Ishikawa (cell line): ENCODE measurements at regions not wholly inside any gene's neighbourhood (a gene's known extent, or its start where the extent isn't known, plus 50 kb on each side); places are given as distances from the start of the nearest gene placed in this dataset.

Experiments used
- CEBPB ChIP-seq: IDR thresholded peaks from 2 replicates; pipeline ENCODE4 v1.6.1; 2012
- CREB1 ChIP-seq: IDR thresholded peaks from 2 replicates; pipeline ENCODE4 v1.6.1; 2012; ENCODE audit warnings: low read depth
- EGR1 ChIP-seq: IDR thresholded peaks from 2 replicates; pipeline ENCODE4 v1.6.1; 2012
- EP300 ChIP-seq: IDR thresholded peaks from 2 replicates; pipeline ENCODE4 v1.6.1; 2012; ENCODE audit warnings: borderline replicate concordance
- FOXM1 ChIP-seq: IDR thresholded peaks from 2 replicates; pipeline ENCODE4 v1.6.1; 2012; ENCODE audit warnings: low read depth, borderline replicate concordance
- NFIC ChIP-seq: IDR thresholded peaks from 2 replicates; pipeline ENCODE4 v1.6.1; 2012
- RAD21 ChIP-seq: IDR thresholded peaks from 2 replicates; pipeline ENCODE4 v1.6.1; 2012; ENCODE audit warnings: low read depth
- TAF1 ChIP-seq: IDR thresholded peaks from 2 replicates; pipeline ENCODE4 v1.6.1; 2012; ENCODE audit warnings: low read depth, mild to moderate bottlenecking
- TCF12 ChIP-seq: IDR thresholded peaks from 2 replicates; pipeline ENCODE4 v1.6.1; 2012; ENCODE audit warnings: low read depth
- TEAD4 ChIP-seq: IDR thresholded peaks from 2 replicates; pipeline ENCODE4 v1.6.1; 2012
- YY1 ChIP-seq: IDR thresholded peaks from 2 replicates; pipeline ENCODE4 v1.6.1; 2012; ENCODE audit warnings: low read depth
- ZBTB7A ChIP-seq: IDR thresholded peaks from 2 replicates; pipeline ENCODE4 v1.6.1; 2012; ENCODE audit warnings: low read depth
- TF ChIP-seq, protein P1 (sequence below): IDR thresholded peaks from 2 replicates; pipeline ENCODE4 v1.6.1; 2012
- TF ChIP-seq, protein P2 (sequence below): IDR thresholded peaks from 2 replicates; pipeline ENCODE4 v1.6.1; 2012
- TF ChIP-seq, protein P3 (sequence below): IDR thresholded peaks from 2 replicates; pipeline ENCODE4 v1.6.1; 2012; ENCODE audit warnings: low read depth, mild to moderate bottlenecking

DNA sequence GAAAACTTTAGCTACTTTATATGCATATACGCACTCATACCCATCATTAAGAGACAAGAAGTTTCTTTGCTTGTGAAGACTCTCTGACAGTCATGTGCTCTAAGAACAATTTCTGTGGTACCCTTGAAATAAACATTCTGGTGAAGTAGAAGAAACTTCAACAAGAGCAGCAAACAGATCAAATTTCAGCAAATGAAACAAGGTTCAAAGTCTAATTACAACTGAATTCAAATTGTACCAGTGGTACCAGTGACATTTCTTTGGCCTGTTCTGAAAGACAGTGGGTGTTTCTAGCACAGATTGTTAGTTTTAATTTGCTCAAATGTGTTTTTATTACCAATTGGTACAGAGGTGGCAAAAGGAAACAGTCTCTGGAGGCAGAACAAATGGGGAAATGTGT is 391.0 kb downstream of the CHSY3 start:
- TF ChIP-seq, protein P1, sequence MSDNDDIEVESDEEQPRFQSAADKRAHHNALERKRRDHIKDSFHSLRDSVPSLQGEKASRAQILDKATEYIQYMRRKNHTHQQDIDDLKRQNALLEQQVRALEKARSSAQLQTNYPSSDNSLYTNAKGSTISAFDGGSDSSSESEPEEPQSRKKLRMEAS = no peak

DNA sequence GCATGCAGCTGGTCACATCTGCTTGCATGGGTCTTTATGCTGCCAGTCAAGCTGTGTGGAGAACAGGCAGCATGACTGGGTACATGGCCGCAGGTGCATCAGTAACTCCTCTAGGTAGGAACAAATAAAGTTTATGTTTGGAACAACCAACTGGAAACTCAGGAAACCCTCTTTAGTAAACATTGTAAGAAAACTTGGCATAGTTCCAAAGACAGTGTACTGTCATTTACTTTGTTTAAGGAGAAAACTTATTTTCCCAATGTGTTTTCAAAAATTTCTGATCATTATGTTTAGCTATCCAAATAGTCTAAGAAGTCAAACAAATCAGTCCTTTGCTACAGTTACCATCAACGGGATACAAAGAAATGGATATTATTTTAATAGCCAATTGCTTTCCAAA is 386.0 kb downstream of the CHSY3 start:
- TF ChIP-seq RAD21 (no peak), TAF1 (no peak), YY1 (no peak), NFIC (no peak), EP300 (no peak), CREB1 (no peak), CEBPB (no peak), ZBTB7A (no peak), TCF12 (no peak), EGR1 (no peak), FOXM1 (no peak), TEAD4 (no peak)
- TF ChIP-seq, protein P2, sequence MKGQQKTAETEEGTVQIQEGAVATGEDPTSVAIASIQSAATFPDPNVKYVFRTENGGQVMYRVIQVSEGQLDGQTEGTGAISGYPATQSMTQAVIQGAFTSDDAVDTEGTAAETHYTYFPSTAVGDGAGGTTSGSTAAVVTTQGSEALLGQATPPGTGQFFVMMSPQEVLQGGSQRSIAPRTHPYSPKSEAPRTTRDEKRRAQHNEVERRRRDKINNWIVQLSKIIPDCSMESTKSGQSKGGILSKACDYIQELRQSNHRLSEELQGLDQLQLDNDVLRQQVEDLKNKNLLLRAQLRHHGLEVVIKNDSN = no peak
- TF ChIP-seq, protein P3, sequence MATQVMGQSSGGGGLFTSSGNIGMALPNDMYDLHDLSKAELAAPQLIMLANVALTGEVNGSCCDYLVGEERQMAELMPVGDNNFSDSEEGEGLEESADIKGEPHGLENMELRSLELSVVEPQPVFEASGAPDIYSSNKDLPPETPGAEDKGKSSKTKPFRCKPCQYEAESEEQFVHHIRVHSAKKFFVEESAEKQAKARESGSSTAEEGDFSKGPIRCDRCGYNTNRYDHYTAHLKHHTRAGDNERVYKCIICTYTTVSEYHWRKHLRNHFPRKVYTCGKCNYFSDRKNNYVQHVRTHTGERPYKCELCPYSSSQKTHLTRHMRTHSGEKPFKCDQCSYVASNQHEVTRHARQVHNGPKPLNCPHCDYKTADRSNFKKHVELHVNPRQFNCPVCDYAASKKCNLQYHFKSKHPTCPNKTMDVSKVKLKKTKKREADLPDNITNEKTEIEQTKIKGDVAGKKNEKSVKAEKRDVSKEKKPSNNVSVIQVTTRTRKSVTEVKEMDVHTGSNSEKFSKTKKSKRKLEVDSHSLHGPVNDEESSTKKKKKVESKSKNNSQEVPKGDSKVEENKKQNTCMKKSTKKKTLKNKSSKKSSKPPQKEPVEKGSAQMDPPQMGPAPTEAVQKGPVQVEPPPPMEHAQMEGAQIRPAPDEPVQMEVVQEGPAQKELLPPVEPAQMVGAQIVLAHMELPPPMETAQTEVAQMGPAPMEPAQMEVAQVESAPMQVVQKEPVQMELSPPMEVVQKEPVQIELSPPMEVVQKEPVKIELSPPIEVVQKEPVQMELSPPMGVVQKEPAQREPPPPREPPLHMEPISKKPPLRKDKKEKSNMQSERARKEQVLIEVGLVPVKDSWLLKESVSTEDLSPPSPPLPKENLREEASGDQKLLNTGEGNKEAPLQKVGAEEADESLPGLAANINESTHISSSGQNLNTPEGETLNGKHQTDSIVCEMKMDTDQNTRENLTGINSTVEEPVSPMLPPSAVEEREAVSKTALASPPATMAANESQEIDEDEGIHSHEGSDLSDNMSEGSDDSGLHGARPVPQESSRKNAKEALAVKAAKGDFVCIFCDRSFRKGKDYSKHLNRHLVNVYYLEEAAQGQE = no peak
- TF ChIP-seq, protein P1 = no peak

DNA sequence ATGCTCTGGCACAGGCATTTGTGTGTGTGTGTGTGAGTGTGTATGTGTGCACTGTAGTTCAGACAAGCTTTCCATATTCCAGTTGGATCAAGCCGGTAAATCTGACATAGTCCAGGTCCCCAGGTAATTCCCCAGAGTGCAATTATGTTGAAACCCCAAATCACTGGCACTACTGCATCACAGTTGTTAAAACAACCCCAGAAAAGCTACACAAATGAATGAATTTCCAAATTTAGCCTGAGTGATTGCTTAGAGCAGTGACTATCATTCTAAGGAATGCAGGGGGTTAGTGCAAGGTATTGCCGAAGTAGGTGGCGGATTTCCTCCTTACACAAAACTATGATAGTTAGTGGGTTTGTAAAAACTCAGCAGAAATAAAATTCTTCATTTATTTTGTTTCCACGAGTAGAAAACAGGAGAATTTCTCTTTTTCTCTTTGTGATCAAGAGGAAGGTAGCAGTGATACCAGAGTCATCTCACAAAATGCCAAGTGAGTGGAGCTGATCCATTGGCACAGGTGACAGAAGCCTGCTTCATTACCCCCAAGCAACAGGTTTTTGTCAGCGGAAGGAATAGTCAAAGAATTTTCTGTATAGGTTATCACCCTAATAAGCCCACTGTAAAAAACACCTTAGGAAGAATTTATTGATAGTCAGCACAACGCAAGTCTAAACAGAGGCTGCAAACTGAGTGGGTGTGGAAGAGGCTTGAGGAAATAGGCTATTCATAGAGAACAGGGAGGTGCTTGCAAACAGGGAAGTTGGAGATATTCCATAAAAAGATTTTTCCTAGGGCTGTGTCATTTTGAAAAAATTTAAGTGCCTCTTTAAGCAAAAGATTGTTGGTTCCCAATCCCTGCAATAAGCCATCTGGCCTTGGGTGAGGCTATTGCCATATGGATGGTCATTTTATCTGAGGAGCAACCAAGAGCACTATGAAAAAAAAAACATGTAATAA is 385.1 kb downstream of the CHSY3 start:
- TF ChIP-seq TAF1 = no peak
- TF ChIP-seq CREB1 = no peak
- TF ChIP-seq, protein P2 = no peak
- no peak for TF ChIP-seq EP300
- TF ChIP-seq TCF12 = no peak
- no peak for TF ChIP-seq YY1
- no peak for TF ChIP-seq TEAD4
- no peak for TF ChIP-seq NFIC

DNA sequence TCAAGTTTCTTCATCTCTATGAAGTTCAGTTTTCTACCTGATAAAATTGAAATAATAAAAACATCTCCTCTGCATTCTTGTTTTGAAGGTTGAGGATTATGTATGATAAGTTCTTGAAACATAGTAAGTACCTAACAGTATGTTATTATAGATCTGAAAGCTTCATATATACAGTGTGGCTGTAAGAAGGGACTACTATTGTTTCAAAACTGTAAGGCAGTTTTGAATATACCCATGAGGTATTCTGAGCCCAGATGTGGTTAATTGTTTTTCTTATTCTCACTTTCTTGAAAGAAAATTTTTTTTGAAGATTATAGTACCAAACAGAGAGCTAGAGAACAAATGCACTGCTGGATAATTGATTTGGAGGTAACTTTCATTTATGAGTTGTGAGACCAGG is 383.2 kb downstream of the CHSY3 start:
- TF ChIP-seq CREB1 = no peak

DNA sequence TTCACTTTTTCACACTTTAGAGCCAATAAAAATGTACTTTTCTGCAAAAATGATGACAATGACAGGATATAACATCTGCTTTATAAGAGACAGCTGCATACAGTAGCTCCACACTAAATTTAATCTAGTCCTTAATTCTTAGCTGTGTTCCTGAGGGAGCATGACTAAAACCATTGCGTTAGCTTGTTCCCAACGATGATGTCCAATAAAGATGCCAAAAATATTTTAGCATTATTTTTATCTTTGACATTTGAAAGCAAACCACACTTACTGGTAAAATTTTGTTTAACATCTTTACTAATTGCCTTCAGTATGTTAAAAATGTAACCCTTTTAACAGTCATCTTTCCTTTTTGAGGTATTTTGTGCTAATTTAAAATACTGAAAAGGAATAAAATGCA is 382.7 kb downstream of the CHSY3 start:
- no peak for TF ChIP-seq RAD21
- TF ChIP-seq, protein P2 = no peak
- TF ChIP-seq, protein P3 = no peak
- TF ChIP-seq TAF1 = no peak
- no peak for TF ChIP-seq TEAD4
- TF ChIP-seq FOXM1 = no peak
- no peak for TF ChIP-seq CREB1
- TF ChIP-seq EP300 = no peak
- no peak for TF ChIP-seq NFIC
- TF ChIP-seq TCF12 = no peak
- TF ChIP-seq CEBPB = no peak
- no peak for TF ChIP-seq YY1
- TF ChIP-seq EGR1 = no peak
- TF ChIP-seq, protein P1 = no peak
- TF ChIP-seq ZBTB7A = no peak

DNA sequence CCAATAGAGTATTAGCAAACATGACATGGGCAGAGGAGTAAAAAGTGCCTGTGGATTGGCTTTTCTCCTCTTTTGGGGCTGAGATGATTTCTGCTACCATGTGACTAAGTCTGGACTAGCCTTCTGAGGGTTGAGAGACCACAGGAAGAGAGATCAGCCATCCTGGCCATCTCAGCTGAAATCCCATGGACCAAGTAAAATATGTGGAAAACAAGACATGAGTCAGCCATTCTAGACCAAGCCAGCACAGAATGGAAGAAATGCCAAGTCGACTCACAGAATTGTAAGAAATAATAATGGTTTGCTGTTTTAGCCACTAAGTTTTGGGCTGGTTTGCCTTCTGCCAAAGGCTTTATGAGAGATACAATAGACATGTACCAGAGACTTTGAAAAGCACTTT is 377.8 kb downstream of the CHSY3 start:
- TF ChIP-seq TAF1 = no peak
- TF ChIP-seq NFIC = no peak
- TF ChIP-seq TCF12 = no peak
- no peak for TF ChIP-seq CREB1
- no peak for TF ChIP-seq TEAD4
- TF ChIP-seq YY1 = no peak
- no peak for TF ChIP-seq ZBTB7A
- no peak for TF ChIP-seq EP300
